NCI-H345 treated with DMSO at 0.1 percent for 48 hours (cell line): ENCODE measurements at regions not wholly inside any gene's neighbourhood (a gene's known extent, or its start where the extent isn't known, plus 50 kb on each side); places are given as distances from the start of the nearest gene placed in this dataset.

ENCODE experiments used
- DNase-seq: peaks from one replicate; lab custom pipeline; 2025; ENCODE audit not compliant: unreplicated experiment; lab: John Stamatoyannopoulos, UW

GRCh38 chr10:78937393-78937792 is 131.4 kb upstream of the ZMIZ1 start:
- no peak for DNase-seq

- no peak for DNase-seq
These were observed 130.7 kb upstream of the ZMIZ1 start for GRCh38 chr10:78937800-78938694.

GRCh38 chr10:78938695-78939672 is 129.8 kb upstream of the ZMIZ1 start:
- DNase-seq: no peak

GRCh38 chr10:78942091-78942501 is 126.7 kb upstream of the ZMIZ1 start:
- no peak for DNase-seq

GRCh38 chr10:78944723-78945312 is 123.9 kb upstream of the ZMIZ1 start:
- DNase-seq: no peak

GRCh38 chr10:78945838-78946237 is 122.9 kb upstream of the ZMIZ1 start:
- DNase-seq: no peak

- DNase-seq: peak; percentile 30
These were observed 121.5 kb upstream of the ZMIZ1 start for GRCh38 chr10:78947226-78947625.

GRCh38 chr10:78947733-78948132 is 121.0 kb upstream of the ZMIZ1 start:
- no peak for DNase-seq

GRCh38 chr10:78948621-78949030 is 120.1 kb upstream of the ZMIZ1 start:
- no peak for DNase-seq

- DNase-seq: no peak
These were observed 117.8 kb upstream of the ZMIZ1 start for GRCh38 chr10:78950656-78951587.

- DNase-seq: no peak
These were observed 116.7 kb upstream of the ZMIZ1 start for GRCh38 chr10:78952030-78952429.

GRCh38 chr10:78952686-78953085 is 116.1 kb upstream of the ZMIZ1 start:
- DNase-seq: no peak

GRCh38 chr10:78953113-78953798 is 115.5 kb upstream of the ZMIZ1 start:
- no peak for DNase-seq

- DNase-seq: no peak
These were observed 114.9 kb upstream of the ZMIZ1 start for GRCh38 chr10:78953799-78954297.

- DNase-seq: no peak
These were observed 114.1 kb upstream of the ZMIZ1 start for GRCh38 chr10:78954689-78955088.

GRCh38 chr10:78955206-78955605 is 113.6 kb upstream of the ZMIZ1 start:
- DNase-seq: no peak

- DNase-seq: no peak
These were observed 112.4 kb upstream of the ZMIZ1 start for GRCh38 chr10:78956391-78956790.

- DNase-seq: no peak
These were observed 111.2 kb upstream of the ZMIZ1 start for GRCh38 chr10:78957471-78958039.
